ENCODE measurements at regions not wholly inside any gene's neighbourhood (a gene's known extent, or its start where the extent isn't known, plus 50 kb on each side); places are given as distances from the start of the nearest gene placed in this dataset.

- H3K9ac ChIP-seq (ENCODE audit: low read depth in 1 of 2, low read length in 2 of 2): no peak overlapping the region
- no peaks in the 10 kb centered on the region for H3K27me3 ChIP-seq (ENCODE audit: control insufficient read depth in 2 of 2, insufficient read depth in 2 of 2, low read length in 2 of 2)
- no peaks in the 10 kb centered on the region for H3K4me1 ChIP-seq (ENCODE audit: control insufficient read depth in 2 of 2, insufficient read depth in 2 of 2, low read length in 2 of 2)
- no peaks in the 10 kb centered on the region for H3K9me3 ChIP-seq (ENCODE audit: control insufficient read depth in 2 of 2, low read length in 2 of 2)
- no peak overlapping the region for H3K4me3 ChIP-seq (ENCODE audit: low read length in 2 of 2)
- no peak overlapping the region for H3K27ac ChIP-seq (ENCODE audit: low read depth in 2 of 2, low read length in 2 of 2)
- H3K36me3 ChIP-seq (ENCODE audit: control insufficient read depth in 2 of 2, insufficient read depth in 2 of 2, low read length in 2 of 2): no peaks in the 10 kb centered on the region
Observed at GRCh38 chr5:164383662-164384061, 878.2 kb downstream of the MAT2B start.

- Histone ChIP-seq H3K9ac (ENCODE audit: low read depth in 1 of 2, low read length in 2 of 2) (no peak overlapping the region), H3K4me1 (ENCODE audit: control insufficient read depth in 2 of 2, insufficient read depth in 2 of 2, low read length in 2 of 2) (no peaks in the 10 kb centered on the region), H3K27ac (ENCODE audit: low read depth in 2 of 2, low read length in 2 of 2) (no peak overlapping the region), H3K4me3 (ENCODE audit: low read length in 2 of 2) (no peak overlapping the region), H3K9me3 (ENCODE audit: control insufficient read depth in 2 of 2, low read length in 2 of 2) (no peaks in the 10 kb centered on the region), H3K27me3 (ENCODE audit: control insufficient read depth in 2 of 2, insufficient read depth in 2 of 2, low read length in 2 of 2) (no peaks in the 10 kb centered on the region), H3K36me3 (ENCODE audit: control insufficient read depth in 2 of 2, insufficient read depth in 2 of 2, low read length in 2 of 2) (no peaks in the 10 kb centered on the region)
Observed at GRCh38 chr5:164392531-164392930, 887.1 kb downstream of the MAT2B start.

- Histone ChIP-seq H3K36me3 (ENCODE audit: control insufficient read depth in 2 of 2, insufficient read depth in 2 of 2, low read length in 2 of 2) (no peaks in the 10 kb centered on the region), H3K9ac (ENCODE audit: low read depth in 1 of 2, low read length in 2 of 2) (no peak overlapping the region), H3K27ac (ENCODE audit: low read depth in 2 of 2, low read length in 2 of 2) (no peak overlapping the region), H3K4me3 (ENCODE audit: low read length in 2 of 2) (no peak overlapping the region), H3K27me3 (ENCODE audit: control insufficient read depth in 2 of 2, insufficient read depth in 2 of 2, low read length in 2 of 2) (no peaks in the 10 kb centered on the region), H3K9me3 (ENCODE audit: control insufficient read depth in 2 of 2, low read length in 2 of 2) (no peaks in the 10 kb centered on the region), H3K4me1 (ENCODE audit: control insufficient read depth in 2 of 2, insufficient read depth in 2 of 2, low read length in 2 of 2) (no peaks in the 10 kb centered on the region)
Observed at GRCh38 chr5:164394686-164395194, 889.3 kb downstream of the MAT2B start.

- Histone ChIP-seq H3K4me3 (ENCODE audit: low read length in 2 of 2) (no peak overlapping the region), H3K27me3 (ENCODE audit: control insufficient read depth in 2 of 2, insufficient read depth in 2 of 2, low read length in 2 of 2) (no peaks in the 10 kb centered on the region), H3K27ac (ENCODE audit: low read depth in 2 of 2, low read length in 2 of 2) (no peak overlapping the region), H3K9me3 (ENCODE audit: control insufficient read depth in 2 of 2, low read length in 2 of 2) (no peaks in the 10 kb centered on the region), H3K36me3 (ENCODE audit: control insufficient read depth in 2 of 2, insufficient read depth in 2 of 2, low read length in 2 of 2) (no peaks in the 10 kb centered on the region), H3K9ac (ENCODE audit: low read depth in 1 of 2, low read length in 2 of 2) (no peak overlapping the region), H3K4me1 (ENCODE audit: control insufficient read depth in 2 of 2, insufficient read depth in 2 of 2, low read length in 2 of 2) (no peaks in the 10 kb centered on the region)
Observed at GRCh38 chr5:164412531-164412930, 907.1 kb downstream of the MAT2B start.

- no peaks in the 10 kb centered on the region for H3K4me1 ChIP-seq (ENCODE audit: control insufficient read depth in 2 of 2, insufficient read depth in 2 of 2, low read length in 2 of 2)
- H3K27me3 ChIP-seq (ENCODE audit: control insufficient read depth in 2 of 2, insufficient read depth in 2 of 2, low read length in 2 of 2): no peaks in the 10 kb centered on the region
- H3K27ac ChIP-seq (ENCODE audit: low read depth in 2 of 2, low read length in 2 of 2): no peak overlapping the region
- no peak overlapping the region for H3K9ac ChIP-seq (ENCODE audit: low read depth in 1 of 2, low read length in 2 of 2)
- H3K9me3 ChIP-seq (ENCODE audit: control insufficient read depth in 2 of 2, low read length in 2 of 2): peaks cover 3% of the 10 kb centered on the region in 2 donors
- no peaks in the 10 kb centered on the region for H3K36me3 ChIP-seq (ENCODE audit: control insufficient read depth in 2 of 2, insufficient read depth in 2 of 2, low read length in 2 of 2)
- no peak overlapping the region for H3K4me3 ChIP-seq (ENCODE audit: low read length in 2 of 2)
Observed at GRCh38 chr5:164420161-164420560, 914.7 kb downstream of the MAT2B start.

- no peaks in the 10 kb centered on the region for H3K27me3 ChIP-seq (ENCODE audit: control insufficient read depth in 2 of 2, insufficient read depth in 2 of 2, low read length in 2 of 2)
- H3K4me1 ChIP-seq (ENCODE audit: control insufficient read depth in 2 of 2, insufficient read depth in 2 of 2, low read length in 2 of 2): no peaks in the 10 kb centered on the region
- H3K9me3 ChIP-seq (ENCODE audit: control insufficient read depth in 2 of 2, low read length in 2 of 2): peaks cover 3% of the 10 kb centered on the region in 2 donors
- no peaks in the 10 kb centered on the region for H3K36me3 ChIP-seq (ENCODE audit: control insufficient read depth in 2 of 2, insufficient read depth in 2 of 2, low read length in 2 of 2)
- no peak overlapping the region for H3K27ac ChIP-seq (ENCODE audit: low read depth in 2 of 2, low read length in 2 of 2)
- no peak overlapping the region for H3K4me3 ChIP-seq (ENCODE audit: low read length in 2 of 2)
- H3K9ac ChIP-seq (ENCODE audit: low read depth in 1 of 2, low read length in 2 of 2): no peak overlapping the region
Observed at GRCh38 chr5:164422400-164422799, 917.0 kb downstream of the MAT2B start.

GRCh38 chr5:164431634-164432304 lies 926.4 kb downstream of the MAT2B start:
- no peak overlapping the region for H3K9ac ChIP-seq (ENCODE audit: low read depth in 1 of 2, low read length in 2 of 2)
- H3K36me3 ChIP-seq (ENCODE audit: control insufficient read depth in 2 of 2, insufficient read depth in 2 of 2, low read length in 2 of 2): no peaks in the 10 kb centered on the region

GRCh38 chr5:164433106-164433870 lies 927.9 kb downstream of the MAT2B start:
- H3K9me3 ChIP-seq (ENCODE audit: control insufficient read depth in 2 of 2, low read length in 2 of 2): no peaks in the 10 kb centered on the region
- no peaks in the 10 kb centered on the region for H3K27me3 ChIP-seq (ENCODE audit: control insufficient read depth in 2 of 2, insufficient read depth in 2 of 2, low read length in 2 of 2)
- no peaks in the 10 kb centered on the region for H3K4me1 ChIP-seq (ENCODE audit: control insufficient read depth in 2 of 2, insufficient read depth in 2 of 2, low read length in 2 of 2)
- no peak overlapping the region for H3K4me3 ChIP-seq (ENCODE audit: low read length in 2 of 2)
- H3K9ac ChIP-seq (ENCODE audit: low read depth in 1 of 2, low read length in 2 of 2): no peak overlapping the region
- H3K27ac ChIP-seq (ENCODE audit: low read depth in 2 of 2, low read length in 2 of 2): no peak overlapping the region
- no peaks in the 10 kb centered on the region for H3K36me3 ChIP-seq (ENCODE audit: control insufficient read depth in 2 of 2, insufficient read depth in 2 of 2, low read length in 2 of 2)

More at GRCh38 chr5:164431634-164432304, 926.4 kb downstream of the MAT2B start:
- H3K27ac ChIP-seq (ENCODE audit: low read depth in 2 of 2, low read length in 2 of 2): no peak overlapping the region
- no peaks in the 10 kb centered on the region for H3K4me1 ChIP-seq (ENCODE audit: control insufficient read depth in 2 of 2, insufficient read depth in 2 of 2, low read length in 2 of 2)
- H3K9me3 ChIP-seq (ENCODE audit: control insufficient read depth in 2 of 2, low read length in 2 of 2): no peaks in the 10 kb centered on the region
- no peak overlapping the region for H3K4me3 ChIP-seq (ENCODE audit: low read length in 2 of 2)
- H3K27me3 ChIP-seq (ENCODE audit: control insufficient read depth in 2 of 2, insufficient read depth in 2 of 2, low read length in 2 of 2): no peaks in the 10 kb centered on the region

GRCh38 chr5:164435576-164435975 lies 930.2 kb downstream of the MAT2B start:
- Histone ChIP-seq H3K27ac (ENCODE audit: low read depth in 2 of 2, low read length in 2 of 2) (no peak overlapping the region), H3K9ac (ENCODE audit: low read depth in 1 of 2, low read length in 2 of 2) (no peak overlapping the region), H3K9me3 (ENCODE audit: control insufficient read depth in 2 of 2, low read length in 2 of 2) (no peaks in the 10 kb centered on the region), H3K4me1 (ENCODE audit: control insufficient read depth in 2 of 2, insufficient read depth in 2 of 2, low read length in 2 of 2) (no peaks in the 10 kb centered on the region), H3K4me3 (ENCODE audit: low read length in 2 of 2) (no peak overlapping the region), H3K36me3 (ENCODE audit: control insufficient read depth in 2 of 2, insufficient read depth in 2 of 2, low read length in 2 of 2) (no peaks in the 10 kb centered on the region), H3K27me3 (ENCODE audit: control insufficient read depth in 2 of 2, insufficient read depth in 2 of 2, low read length in 2 of 2) (no peaks in the 10 kb centered on the region)

GRCh38 chr5:164439799-164440198 lies 934.4 kb downstream of the MAT2B start:
- H3K4me1 ChIP-seq (ENCODE audit: control insufficient read depth in 2 of 2, insufficient read depth in 2 of 2, low read length in 2 of 2): no peaks in the 10 kb centered on the region

More at GRCh38 chr5:164439799-164440198, 934.4 kb downstream of the MAT2B start:
- no peaks in the 10 kb centered on the region for H3K27me3 ChIP-seq (ENCODE audit: control insufficient read depth in 2 of 2, insufficient read depth in 2 of 2, low read length in 2 of 2)
- no peaks in the 10 kb centered on the region for H3K9me3 ChIP-seq (ENCODE audit: control insufficient read depth in 2 of 2, low read length in 2 of 2)
- H3K36me3 ChIP-seq (ENCODE audit: control insufficient read depth in 2 of 2, insufficient read depth in 2 of 2, low read length in 2 of 2): no peaks in the 10 kb centered on the region
- no peak overlapping the region for H3K9ac ChIP-seq (ENCODE audit: low read depth in 1 of 2, low read length in 2 of 2)
- H3K27ac ChIP-seq (ENCODE audit: low read depth in 2 of 2, low read length in 2 of 2): no peak overlapping the region
- H3K4me3 ChIP-seq (ENCODE audit: low read length in 2 of 2): no peak overlapping the region

Measured in mucosa of rectum (tissue), 2 donors.